ENCODE measurements at regions not wholly inside any gene's neighbourhood (a gene's known extent, or its start where the extent isn't known, plus 50 kb on each side); places are given as distances from the start of the nearest gene placed in this dataset.
"Not testable (repeated sequence)": the region's sequence is repeated elsewhere in the genome, so short reads cannot be mapped to it uniquely, and the experiment has no call there.

- DNase-seq (ENCODE audit: low spot score) = no peak
Observed at GRCh38 chr7:152594801-152595200, 81.1 kb downstream of the XRCC2 start.

- no peak for DNase-seq (ENCODE audit: low spot score)
Observed at GRCh38 chr7:152591976-152592375, 84.0 kb downstream of the XRCC2 start.

GRCh38 chr7:152590481-152590880, 85.5 kb downstream of the XRCC2 start:
- DNase-seq (ENCODE audit: low spot score) = no peak

GRCh38 chr7:152589821-152590220, 86.1 kb downstream of the XRCC2 start:
- not testable (repeated sequence) for DNase-seq (ENCODE audit: low spot score)

- DNase-seq (ENCODE audit: low spot score) = no peak
Observed at GRCh38 chr7:152588350-152588749, 87.6 kb downstream of the XRCC2 start.

GRCh38 chr7:152587366-152587765, 88.6 kb downstream of the XRCC2 start:
- DNase-seq (ENCODE audit: low spot score) = no peak

- no peak for DNase-seq (ENCODE audit: low spot score)
Observed at GRCh38 chr7:152583006-152583405, 92.9 kb downstream of the XRCC2 start.

GRCh38 chr7:152579070-152579469, 96.9 kb downstream of the XRCC2 start:
- no peak for DNase-seq (ENCODE audit: low spot score)

GRCh38 chr7:152577339-152577738, 98.6 kb downstream of the XRCC2 start:
- DNase-seq (ENCODE audit: low spot score) = no peak

GRCh38 chr7:152574892-152575548, 100.9 kb downstream of the XRCC2 start:
- DNase-seq (ENCODE audit: low spot score) = no peak

GRCh38 chr7:152573186-152573585, 102.8 kb downstream of the XRCC2 start:
- not testable (repeated sequence) for DNase-seq (ENCODE audit: low spot score)

GRCh38 chr7:152572101-152572500, 103.8 kb downstream of the XRCC2 start:
- no peak for DNase-seq (ENCODE audit: low spot score)

GRCh38 chr7:152571068-152571467, 104.9 kb downstream of the XRCC2 start:
- DNase-seq (ENCODE audit: low spot score) = no peak

GRCh38 chr7:152568972-152569371, 107.0 kb downstream of the XRCC2 start:
- no peak for DNase-seq (ENCODE audit: low spot score)

GRCh38 chr7:152565731-152566130, 110.2 kb downstream of the XRCC2 start:
- no peak for DNase-seq (ENCODE audit: low spot score)

GRCh38 chr7:152564656-152565250, 111.2 kb downstream of the XRCC2 start:
- DNase-seq (ENCODE audit: low spot score) = no peak

- no peak for DNase-seq (ENCODE audit: low spot score)
Observed at GRCh38 chr7:152556013-152556755, 119.8 kb downstream of the XRCC2 start.

GRCh38 chr7:152553671-152554317, 118.0 kb upstream of the KMT2C start:
- no peak for DNase-seq (ENCODE audit: low spot score)

GRCh38 chr7:152551304-152552036, 115.7 kb upstream of the KMT2C start:
- no peak for DNase-seq (ENCODE audit: low spot score)

- DNase-seq (ENCODE audit: low spot score) = no peak
Observed at GRCh38 chr7:152544971-152545619, 109.3 kb upstream of the KMT2C start.

GRCh38 chr7:152544481-152544927, 108.7 kb upstream of the KMT2C start:
- DNase-seq (ENCODE audit: low spot score) = no peak

All from CD4-positive, alpha-beta T cell treated with Interleukin-15 for 4 hours (primary cell).